Peyer's patch (tissue), 4 donors: ENCODE measurements at regions not wholly inside any gene's neighbourhood (a gene's known extent, or its start where the extent isn't known, plus 50 kb on each side); places are given as distances from the start of the nearest gene placed in this dataset.

ENCODE experiments used
- DNase-seq, 3 donors: peaks; one replicate each; pipeline ENCODE4 v3.0.0-alpha.2; 2017 to 2019
- H3K27ac ChIP-seq, 4 donors: fragments of 200-600 bp; sonication (generic); one replicate each; pipeline ENCODE4 v1.5.1; 2016 to 2019
- H3K27me3 ChIP-seq, 2 donors: fragments of 200-600 bp; sonication (generic); one replicate each; pipeline ENCODE4 v1.5.1; 2019
- H3K36me3 ChIP-seq, 3 donors: fragments of 200-600 bp; sonication (generic); one replicate each; pipeline ENCODE4 v1.5.1; 2016 to 2019
- H3K4me1 ChIP-seq, 4 donors: fragments of 200-600 bp; sonication (generic); one replicate each; pipeline ENCODE4 v1.5.1; 2016 to 2019
- H3K4me3 ChIP-seq, 4 donors: fragments of 200-600 bp; sonication (generic); 1 replicate in 3 of 4; 2 replicates in 1 of 4; pipeline ENCODE4 v1.5.1; 2016 to 2019; ENCODE audit warnings: mild to moderate bottlenecking in 1 of 4
- H3K9me3 ChIP-seq, 4 donors: fragments of 200-600 bp; sonication (generic); one replicate each; pipeline ENCODE4 v1.5.1; 2016 to 2019; ENCODE audit warnings: mild to moderate bottlenecking in 1 of 4
- CTCF ChIP-seq, 6 experiments: fragments of 450-650 bp in 4 of 6; fragments of 200-600 bp in 2 of 6; sonication (generic) in 1 of 6; IDR thresholded peaks; one replicate each; pipeline ENCODE4 v1.5.1; 2017 to 2019; ENCODE audit warnings: antibody characterized with exemption in 6 of 6, mild to moderate bottlenecking in 3 of 6, moderate library complexity in 1 of 6
- POLR2A ChIP-seq, 2 donors: fragments of 450-650 bp; IDR thresholded peaks; one replicate each; pipeline ENCODE4 v1.5.1; 2017; ENCODE audit warnings: antibody characterized with exemption in 2 of 2, mild to moderate bottlenecking in 2 of 2, moderate library complexity in 2 of 2

GRCh38 chr14:83282706-83283105, 1749.1 kb upstream of the SEL1L start:
- H3K27ac ChIP-seq: no peak overlapping the region
- H3K4me1 ChIP-seq: no peaks in the 10 kb centered on the region
- no peaks in the 10 kb centered on the region for H3K9me3 ChIP-seq
- H3K4me3 ChIP-seq: no peak overlapping the region
- TF ChIP-seq CTCF (IDR thresholded peaks at IDR 0.05): no peak
- TF ChIP-seq POLR2A (IDR thresholded peaks at IDR 0.05): no peak
- no peaks in the 10 kb centered on the region for H3K27me3 ChIP-seq
- DNase-seq: no peak
- H3K36me3 ChIP-seq: no peaks in the 10 kb centered on the region

GRCh38 chr14:83287300-83287699, 1753.6 kb upstream of the SEL1L start:
- H3K27me3 ChIP-seq: no peaks in the 10 kb centered on the region
- DNase-seq: no peak
- H3K36me3 ChIP-seq: no peaks in the 10 kb centered on the region
- no peak overlapping the region for H3K4me3 ChIP-seq
- TF ChIP-seq CTCF (IDR thresholded peaks at IDR 0.05) (no peak), POLR2A (IDR thresholded peaks at IDR 0.05) (no peak)
- no peak overlapping the region for H3K27ac ChIP-seq
- no peaks in the 10 kb centered on the region for H3K9me3 ChIP-seq
- no peaks in the 10 kb centered on the region for H3K4me1 ChIP-seq

GRCh38 chr14:83289390-83289789, 1755.7 kb upstream of the SEL1L start:
- no peak overlapping the region for H3K4me3 ChIP-seq
- no peak for DNase-seq
- H3K4me1 ChIP-seq: no peaks in the 10 kb centered on the region
- no peaks in the 10 kb centered on the region for H3K36me3 ChIP-seq
- H3K27me3 ChIP-seq: no peaks in the 10 kb centered on the region
- TF ChIP-seq POLR2A (IDR thresholded peaks at IDR 0.05): no peak
- no peak for TF ChIP-seq CTCF (IDR thresholded peaks at IDR 0.05)
- H3K9me3 ChIP-seq: no peaks in the 10 kb centered on the region
- no peak overlapping the region for H3K27ac ChIP-seq

- no peaks in the 10 kb centered on the region for H3K36me3 ChIP-seq
- H3K4me1 ChIP-seq: no peaks in the 10 kb centered on the region
- no peak overlapping the region for H3K4me3 ChIP-seq
- no peaks in the 10 kb centered on the region for H3K9me3 ChIP-seq
- no peak for DNase-seq
- no peaks in the 10 kb centered on the region for H3K27me3 ChIP-seq
- TF ChIP-seq CTCF (IDR thresholded peaks at IDR 0.05): no peak
- no peak for TF ChIP-seq POLR2A (IDR thresholded peaks at IDR 0.05)
- no peak overlapping the region for H3K27ac ChIP-seq
Observed at GRCh38 chr14:83289896-83290295, 1756.2 kb upstream of the SEL1L start.

- no peak for TF ChIP-seq POLR2A (IDR thresholded peaks at IDR 0.05)
- no peak for TF ChIP-seq CTCF (IDR thresholded peaks at IDR 0.05)
Observed at GRCh38 chr14:83290447-83290846, 1756.8 kb upstream of the SEL1L start.

GRCh38 chr14:83291714-83292113, 1758.1 kb upstream of the SEL1L start:
- TF ChIP-seq POLR2A (IDR thresholded peaks at IDR 0.05) (no peak), CTCF (IDR thresholded peaks at IDR 0.05) (no peak)

More at GRCh38 chr14:83290447-83290846, 1756.8 kb upstream of the SEL1L start:
- Histone ChIP-seq H3K36me3 (no peaks in the 10 kb centered on the region), H3K9me3 (no peaks in the 10 kb centered on the region), H3K27ac (no peak overlapping the region), H3K27me3 (no peaks in the 10 kb centered on the region), H3K4me3 (no peak overlapping the region), H3K4me1 (no peaks in the 10 kb centered on the region)
- DNase-seq: no peak

More at GRCh38 chr14:83291714-83292113, 1758.1 kb upstream of the SEL1L start:
- DNase-seq: no peak
- Histone ChIP-seq H3K27ac (no peak overlapping the region), H3K36me3 (no peaks in the 10 kb centered on the region), H3K4me1 (no peaks in the 10 kb centered on the region), H3K9me3 (no peaks in the 10 kb centered on the region), H3K4me3 (no peak overlapping the region), H3K27me3 (no peaks in the 10 kb centered on the region)
